ENCODE measurements at regions not wholly inside any gene's neighbourhood (a gene's known extent, or its start where the extent isn't known, plus 50 kb on each side); places are given as distances from the start of the nearest gene placed in this dataset.

DNA sequence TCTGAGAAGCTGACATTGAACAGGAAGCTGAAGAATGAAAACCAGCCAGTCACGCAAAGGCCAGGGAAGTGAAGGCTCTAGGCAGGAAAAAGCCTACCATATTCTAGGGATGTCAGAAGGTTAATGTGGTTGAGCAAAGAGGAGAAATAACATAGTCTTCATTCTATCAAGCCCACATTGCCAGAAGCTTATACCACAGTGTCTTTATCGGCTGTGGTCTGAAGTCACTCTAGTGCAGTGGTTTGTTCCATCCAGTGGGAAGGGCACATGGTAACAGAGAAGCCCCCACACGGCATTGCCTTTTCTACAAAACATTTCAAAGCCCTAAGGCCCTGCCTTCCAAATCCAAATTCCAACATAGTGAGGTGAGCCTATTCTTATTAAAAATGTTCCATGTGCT, 311.3 kb downstream of the TNS1 start:
- no peak for DNase-seq (ENCODE audit: low read depth in 2 of 2)

DNA sequence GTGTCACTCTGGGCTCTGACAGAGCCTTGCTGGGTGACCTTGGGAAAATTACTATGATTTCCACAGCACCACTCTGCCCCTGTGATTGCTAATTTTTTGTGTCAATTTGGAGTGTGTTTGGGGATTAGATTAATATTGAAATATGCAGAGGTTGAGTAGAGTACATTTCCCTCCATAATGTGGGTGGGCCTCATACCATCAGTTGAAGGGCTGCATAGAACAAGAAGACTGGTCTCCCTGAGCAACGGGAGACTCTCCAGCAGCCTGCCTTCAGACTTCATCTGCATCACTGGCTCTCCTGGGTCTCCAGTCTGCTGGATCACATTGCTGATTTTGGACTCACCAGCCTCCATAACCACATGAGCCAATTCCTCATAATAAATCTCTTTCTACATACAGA, 313.7 kb downstream of the TNS1 start:
- no peak for DNase-seq (ENCODE audit: low read depth in 2 of 2)

DNA sequence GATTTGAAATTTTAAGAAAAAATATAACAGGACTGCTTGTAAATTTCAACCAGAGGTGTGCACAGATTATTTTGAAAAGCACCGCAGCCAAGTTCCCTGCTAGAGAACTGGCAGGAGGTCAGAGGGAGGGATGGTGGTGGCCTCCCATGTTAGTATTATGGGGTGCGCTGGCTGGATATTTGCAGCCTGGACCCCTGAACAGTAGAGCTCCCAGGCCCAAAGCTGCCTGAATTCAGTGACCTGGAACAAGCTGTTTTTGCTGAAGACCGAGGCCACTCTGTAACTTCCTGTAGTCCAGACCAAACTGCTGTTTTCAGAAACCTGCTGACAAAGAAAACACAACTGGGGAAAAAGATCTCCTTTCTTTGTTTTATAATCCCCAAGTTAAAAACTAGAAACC, 314.3 kb downstream of the TNS1 start:
- DNase-seq (ENCODE audit: low read depth in 2 of 2), result no peak

DNA sequence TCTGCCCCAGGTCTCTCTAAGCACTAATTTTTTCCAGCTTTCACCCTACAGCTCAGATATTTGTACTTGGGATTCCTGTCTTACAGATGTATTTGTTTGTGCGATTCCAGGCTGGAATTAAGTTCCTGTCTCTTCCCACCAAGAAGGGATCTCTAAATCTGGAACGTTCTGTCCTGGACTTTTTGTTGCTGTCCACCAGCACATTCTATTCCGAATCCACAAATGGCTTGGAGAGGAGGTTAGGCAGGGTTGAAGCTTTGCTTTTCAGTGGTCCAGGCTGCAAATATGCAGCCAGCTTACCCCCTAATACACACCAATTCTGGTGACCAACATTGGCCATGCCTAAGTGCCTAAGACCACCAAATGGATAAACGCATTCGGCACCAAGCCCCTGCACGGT, 315.0 kb downstream of the TNS1 start:
- no peak for DNase-seq (ENCODE audit: low read depth in 2 of 2)

DNA sequence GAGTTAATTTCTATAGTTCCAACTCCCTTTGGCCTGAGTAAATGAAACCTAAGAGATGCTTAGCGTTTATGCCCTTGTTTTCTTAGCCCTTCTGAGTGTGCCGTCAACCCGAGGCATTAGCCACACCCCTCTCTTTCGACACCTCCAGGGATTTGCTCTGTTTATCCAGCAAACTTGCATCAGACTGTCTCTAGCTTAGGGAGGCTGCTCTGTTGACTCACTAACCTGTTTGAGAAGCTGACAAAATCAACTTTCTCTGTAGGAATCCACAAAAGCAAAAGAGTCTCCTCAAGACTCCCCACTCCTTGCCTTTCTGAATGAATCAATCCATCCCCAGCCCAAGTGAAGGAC, 317.6 kb downstream of the TNS1 start:
- DNase-seq (ENCODE audit: low read depth in 2 of 2), result no peak

DNA sequence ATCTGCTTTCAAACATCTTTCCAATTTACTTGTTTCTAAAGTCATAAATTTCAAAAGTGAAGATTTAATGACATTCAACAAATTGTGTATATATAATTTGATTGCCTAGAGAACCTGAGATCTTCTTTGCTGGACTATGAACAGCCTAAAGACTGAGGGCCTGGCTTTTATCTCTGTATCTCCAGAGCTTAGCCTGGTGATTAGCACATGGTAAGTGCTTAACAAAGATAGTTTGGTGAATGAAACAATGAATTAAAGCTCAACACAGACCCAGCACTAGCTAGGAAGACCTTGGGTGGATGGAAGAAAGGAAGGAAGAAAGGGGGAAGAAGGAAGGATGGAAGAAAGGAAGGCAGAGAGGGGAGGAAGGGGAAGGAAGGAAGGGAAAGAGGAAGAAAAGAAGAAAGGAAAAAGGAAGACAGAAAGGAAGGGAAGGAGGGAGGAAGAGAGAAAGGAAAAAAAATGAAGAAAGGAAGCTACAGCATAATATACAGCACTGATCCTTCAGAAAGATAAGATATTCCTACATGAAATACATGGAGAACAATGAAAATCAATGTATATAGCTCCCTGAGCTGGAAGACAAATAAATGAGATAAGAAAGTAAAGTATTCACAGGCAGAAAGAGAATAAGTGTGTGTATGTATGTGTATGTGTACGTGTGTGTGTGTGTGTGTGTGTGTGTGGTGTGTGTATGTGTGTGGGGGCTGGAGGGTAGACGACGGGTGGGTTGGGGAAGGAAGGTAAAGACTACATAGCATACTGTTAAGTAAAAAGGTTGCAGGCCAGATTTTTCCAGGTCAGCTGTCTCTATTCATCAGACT, 318.2 kb downstream of the TNS1 start:
- DNase-seq (ENCODE audit: low read depth in 2 of 2), result no peak

DNA sequence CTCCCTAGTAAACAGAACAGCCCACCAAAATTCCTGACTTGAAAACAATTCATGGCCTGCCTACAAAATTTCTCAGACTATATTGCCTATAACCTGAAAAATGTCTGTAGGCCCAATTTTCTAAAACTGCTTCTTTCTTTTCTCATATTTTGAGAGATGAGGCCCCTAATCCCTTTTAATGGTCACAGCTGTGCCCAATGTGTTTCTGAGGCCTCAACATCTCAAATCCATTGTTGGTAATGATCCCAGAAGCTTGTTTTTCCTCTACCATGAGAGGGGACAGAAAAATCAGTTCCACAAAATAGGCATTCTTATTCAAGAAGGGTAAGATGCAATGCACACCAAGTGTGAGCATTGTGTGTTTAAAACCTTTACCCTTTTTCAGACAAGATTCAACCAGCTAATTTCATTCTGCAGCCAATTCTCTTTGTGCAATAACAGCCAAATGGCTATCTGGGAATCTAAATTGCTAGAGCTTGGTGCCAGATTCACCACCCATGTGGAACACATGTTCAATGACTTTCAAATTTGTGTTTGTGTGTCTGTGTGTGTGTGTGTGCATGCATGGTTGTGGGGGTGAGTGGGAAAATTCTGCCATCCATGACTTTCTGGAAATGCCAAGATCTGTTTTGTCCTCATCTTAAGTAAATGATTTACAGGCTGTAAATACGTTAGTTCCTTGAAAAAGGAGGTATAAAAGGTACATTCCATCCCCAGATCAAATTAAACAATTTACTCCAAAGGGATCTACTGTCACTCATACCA, 319.5 kb downstream of the TNS1 start:
- DNase-seq (ENCODE audit: low read depth in 2 of 2), result no peak

DNA sequence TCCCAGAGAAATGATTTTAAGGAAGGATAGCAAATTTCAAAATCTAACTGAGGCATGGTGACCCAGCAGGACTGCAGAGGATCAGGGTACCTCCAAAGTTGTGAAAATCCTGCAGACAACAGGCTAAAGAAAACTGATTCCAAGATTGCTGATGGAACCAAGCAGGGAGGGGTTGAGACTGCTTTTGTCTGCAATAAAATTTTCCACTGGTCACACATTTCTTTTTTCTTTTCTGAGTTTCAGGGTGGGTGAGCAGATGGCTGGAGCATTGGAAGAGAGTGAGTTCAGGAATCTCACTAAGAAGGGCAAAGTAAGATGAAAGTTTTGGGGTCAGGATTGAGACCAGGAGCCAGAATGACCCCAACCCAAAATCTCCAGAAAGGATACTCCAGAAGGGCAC, 321.0 kb downstream of the TNS1 start:
- DNase-seq (ENCODE audit: low read depth in 2 of 2), result no peak

DNA sequence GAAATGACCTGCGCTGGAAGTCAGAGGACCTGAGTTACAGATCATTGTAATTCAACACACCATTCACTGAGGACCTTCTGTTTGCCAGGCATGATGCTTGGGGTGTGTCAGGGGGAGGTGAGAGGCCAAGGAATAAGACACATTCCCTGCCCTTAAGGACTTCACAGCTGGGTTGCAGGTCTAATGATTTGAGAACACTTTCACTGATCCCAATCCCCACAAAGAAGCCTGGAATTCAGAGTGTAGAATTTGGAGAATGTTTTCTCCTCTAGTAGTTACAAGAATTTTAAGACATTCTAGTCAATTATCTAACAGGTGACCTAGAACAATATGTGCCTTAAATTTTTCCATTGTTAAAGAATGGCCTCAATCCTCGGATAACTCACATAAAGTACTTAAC, 322.4 kb downstream of the TNS1 start:
- no peak for DNase-seq (ENCODE audit: low read depth in 2 of 2)

DNA sequence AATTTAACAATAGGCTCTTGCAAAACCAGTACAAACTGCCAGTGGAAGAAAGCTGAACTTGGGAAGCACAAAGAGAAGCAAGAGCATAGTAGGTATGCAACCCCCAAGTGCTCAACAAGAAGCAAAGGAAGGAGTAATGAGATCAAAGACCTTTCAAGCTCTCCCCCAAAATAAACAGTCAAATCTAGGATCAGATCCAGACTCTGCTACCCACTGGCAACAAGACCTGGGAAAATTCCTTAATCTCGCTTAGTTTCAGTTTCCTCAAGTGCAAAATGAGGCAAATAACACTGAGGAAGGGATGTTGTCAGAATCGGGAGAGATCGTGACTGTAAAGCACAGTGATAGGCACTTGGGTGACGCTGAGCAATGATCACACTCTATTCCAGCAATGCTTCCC, 329.2 kb downstream of the TNS1 start:
- DNase-seq (ENCODE audit: low read depth in 2 of 2), result no peak

DNA sequence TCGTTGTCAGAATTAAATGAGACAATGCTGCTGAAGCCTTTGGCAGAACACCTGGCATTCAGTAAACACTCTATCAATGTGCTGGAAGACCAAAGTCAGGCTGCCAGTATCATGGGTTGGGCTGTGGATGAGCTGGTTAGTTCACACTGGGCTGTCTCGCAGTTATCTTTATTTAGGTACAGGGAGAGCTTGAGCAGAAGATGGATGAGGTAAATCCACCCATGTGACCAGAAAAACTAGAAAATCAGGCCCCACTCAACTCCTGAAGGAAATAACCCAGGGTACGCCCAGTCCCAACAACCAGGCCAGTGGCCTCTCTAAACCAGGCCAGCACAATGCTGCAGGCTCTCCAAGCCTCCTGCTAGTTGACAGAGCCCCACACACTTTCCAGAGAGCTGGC, 330.3 kb downstream of the TNS1 start:
- DNase-seq (ENCODE audit: low read depth in 2 of 2), result no peak

DNA sequence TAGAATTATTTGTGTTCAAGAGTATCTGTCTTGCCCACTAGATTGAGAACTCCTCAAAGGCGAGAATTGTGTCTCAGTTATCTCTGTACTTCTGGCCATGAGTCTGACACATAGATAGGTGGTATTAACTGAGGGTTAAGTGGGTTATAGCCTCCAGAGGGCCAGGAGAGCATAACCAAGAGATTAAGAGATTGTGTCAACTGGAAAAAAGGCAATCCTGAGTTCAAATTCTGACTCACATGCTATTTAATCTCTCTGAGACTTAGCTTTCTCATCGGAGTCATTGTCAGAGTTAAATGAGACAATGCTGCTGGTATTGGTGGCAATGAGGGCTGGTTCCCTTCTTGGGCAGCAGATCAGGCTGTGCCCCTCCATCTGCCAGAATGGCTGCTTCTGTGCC, 330.9 kb downstream of the TNS1 start:
- DNase-seq (ENCODE audit: low read depth in 2 of 2), result no peak

DNA sequence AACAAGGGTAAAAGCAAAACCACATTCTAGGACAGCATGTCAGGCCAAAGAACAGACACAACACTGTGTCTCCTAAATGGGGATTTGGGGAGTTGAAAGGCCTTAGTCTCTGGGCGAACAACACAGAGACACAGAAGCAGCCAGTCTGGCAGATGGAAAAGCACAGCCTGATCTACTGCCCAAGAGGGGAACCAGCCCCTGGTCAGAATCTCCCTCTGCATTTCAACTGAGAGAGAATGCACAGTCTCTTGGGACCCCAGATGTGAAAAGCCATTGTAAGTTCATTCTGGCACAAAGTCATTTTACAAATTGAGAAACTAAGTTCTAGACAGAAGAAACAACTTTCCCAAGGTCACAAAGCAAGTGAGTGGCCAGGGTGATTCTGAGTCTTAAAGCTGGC, 331.7 kb downstream of the TNS1 start:
- no peak for DNase-seq (ENCODE audit: low read depth in 2 of 2)

DNA sequence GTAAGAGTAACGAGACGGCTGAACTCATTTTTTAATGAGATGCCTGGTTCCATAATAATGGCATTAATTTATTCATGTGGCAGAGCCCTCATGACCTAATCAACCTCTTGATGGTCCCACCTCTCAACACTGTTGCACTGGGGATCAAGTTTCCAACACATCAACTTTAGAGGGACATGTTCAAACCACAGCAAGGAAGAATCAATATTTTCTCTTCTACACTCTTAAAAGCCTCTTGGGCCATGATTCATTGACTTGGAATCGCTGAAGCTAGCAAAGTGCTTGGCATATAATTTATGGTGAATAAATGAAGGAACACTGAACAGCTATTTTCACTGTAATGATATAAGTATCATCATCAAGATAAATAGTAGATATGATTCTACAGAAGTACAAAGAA, 333.0 kb downstream of the TNS1 start:
- no peak for DNase-seq (ENCODE audit: low read depth in 2 of 2)

DNA sequence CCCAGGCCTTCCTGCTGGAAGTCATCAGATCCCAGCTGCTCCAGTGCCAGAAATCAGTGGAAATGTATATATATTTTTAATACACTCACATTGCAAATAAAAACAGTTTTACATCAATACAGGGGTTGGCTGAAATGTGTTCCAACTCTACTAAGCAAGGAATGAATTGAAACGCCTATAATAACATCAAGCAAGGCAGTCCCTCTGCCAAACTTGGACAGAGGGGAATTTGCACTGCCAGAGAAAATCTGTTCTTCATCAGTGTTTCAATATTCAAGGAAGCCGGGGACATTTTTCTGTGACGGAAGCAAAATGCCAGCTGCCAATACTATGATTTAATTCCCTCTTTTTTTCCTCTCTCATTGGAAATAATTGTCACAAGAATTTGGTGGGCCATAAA, 335.3 kb downstream of the TNS1 start:
- DNase-seq (ENCODE audit: low read depth in 2 of 2), result no peak

DNA sequence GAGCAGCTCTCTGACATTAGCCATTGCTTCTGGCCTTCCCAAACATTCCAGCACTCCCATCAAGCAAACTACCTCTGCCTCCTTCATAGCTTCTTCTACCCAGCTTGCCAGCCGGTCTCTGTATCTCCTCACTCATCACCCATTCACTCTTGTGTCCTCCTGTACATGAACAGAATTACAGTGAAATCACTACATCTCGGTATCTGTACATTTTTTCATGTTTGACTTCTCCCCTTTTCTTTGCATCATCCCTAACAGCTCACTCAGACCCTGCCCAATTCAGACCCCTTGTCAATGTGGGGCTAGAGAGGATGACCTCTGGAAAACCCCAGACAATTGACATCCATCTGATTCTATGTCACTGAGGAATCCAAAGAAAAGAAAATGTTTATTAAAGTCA, 335.8 kb downstream of the TNS1 start:
- no peak for DNase-seq (ENCODE audit: low read depth in 2 of 2)

DNA sequence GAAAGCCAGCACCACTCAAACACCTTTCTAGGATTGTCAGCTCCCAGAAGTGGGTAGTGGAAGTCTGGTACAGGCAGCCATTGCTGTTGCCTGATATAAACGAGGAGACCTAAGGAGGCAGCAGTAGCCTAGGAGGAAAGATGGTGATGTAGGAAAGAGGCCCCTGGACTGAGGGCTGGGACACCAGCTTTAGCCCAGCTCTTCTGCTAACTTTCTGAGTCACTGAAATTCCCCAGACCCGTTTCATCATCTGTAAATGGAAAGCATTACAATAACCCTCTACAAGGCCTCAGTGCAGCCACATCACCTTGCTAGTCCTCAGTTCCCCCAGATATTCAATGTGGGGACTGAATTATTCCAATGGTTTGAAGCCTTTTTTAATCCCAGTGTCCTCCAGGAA, 336.5 kb downstream of the TNS1 start:
- no peak for DNase-seq (ENCODE audit: low read depth in 2 of 2)

DNA sequence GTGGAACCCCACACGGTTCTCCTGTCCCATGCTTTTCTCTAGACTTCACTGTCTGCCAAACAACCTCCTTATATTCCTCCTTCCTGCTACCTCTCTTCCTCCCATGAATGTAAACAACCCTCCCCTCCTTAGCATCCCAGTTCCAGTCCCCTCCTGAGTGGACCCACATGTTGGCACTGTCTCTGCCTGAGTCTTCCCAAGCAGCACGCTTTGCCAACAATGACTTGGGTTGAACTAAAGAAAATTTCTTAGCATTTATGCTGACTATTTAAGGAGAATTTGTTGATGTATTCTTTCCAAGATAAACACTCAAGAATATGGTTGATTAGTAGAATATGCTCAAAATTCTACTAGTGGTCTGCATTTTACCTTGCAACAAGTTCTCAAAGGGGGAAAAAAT, 338.0 kb downstream of the TNS1 start:
- DNase-seq (ENCODE audit: low read depth in 2 of 2), result no peak

DNA sequence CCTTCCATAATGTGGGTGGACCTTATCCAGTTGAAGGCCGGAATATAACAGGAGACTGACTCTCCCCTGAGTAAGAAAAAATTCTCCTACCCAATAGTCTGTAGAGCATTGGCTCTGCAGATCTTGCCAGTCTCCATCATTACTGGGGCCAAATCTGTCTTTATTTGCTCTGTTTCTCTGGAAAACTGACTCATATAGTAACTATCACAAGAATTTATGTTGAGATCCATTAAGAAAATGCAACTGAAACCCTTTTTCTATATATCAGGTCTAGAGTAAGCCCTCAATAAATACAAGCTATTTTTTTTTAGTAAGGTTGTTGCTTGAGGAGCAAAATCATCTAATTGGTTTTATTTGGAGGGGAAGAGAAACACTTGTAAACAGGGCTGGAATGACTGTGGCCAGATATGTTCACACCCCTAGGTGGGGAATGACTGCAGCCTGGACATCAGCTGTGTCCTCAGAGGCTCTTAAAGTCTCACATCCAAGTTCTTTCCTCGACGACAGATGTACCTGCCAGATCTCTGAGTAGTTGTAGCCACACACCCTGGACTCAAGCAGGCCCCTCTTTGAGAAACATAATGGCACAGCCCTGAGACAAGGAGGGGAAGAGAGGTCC, 339.7 kb downstream of the TNS1 start:
- DNase-seq (ENCODE audit: low read depth in 2 of 2), result no peak

DNA sequence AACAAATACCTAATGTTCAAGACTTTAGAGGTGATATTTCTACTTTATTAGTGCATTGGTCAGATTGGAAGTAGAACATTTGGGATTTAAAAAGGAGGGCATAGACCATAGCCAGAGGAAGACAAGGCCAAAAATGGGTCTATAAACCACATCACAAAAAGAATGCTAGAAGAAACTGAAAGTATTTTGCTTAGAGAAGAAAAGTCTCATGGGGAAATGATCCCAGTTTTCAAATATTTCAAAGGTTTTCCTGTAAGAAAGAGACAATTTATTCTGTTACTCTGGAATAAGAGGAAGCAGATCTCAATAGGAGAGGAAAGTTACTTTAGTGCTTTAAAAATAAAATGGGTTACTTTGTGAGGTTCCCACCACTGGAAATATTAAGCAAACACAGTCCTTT, 341.4 kb downstream of the TNS1 start:
- DNase-seq (ENCODE audit: low read depth in 2 of 2), result no peak

DNA sequence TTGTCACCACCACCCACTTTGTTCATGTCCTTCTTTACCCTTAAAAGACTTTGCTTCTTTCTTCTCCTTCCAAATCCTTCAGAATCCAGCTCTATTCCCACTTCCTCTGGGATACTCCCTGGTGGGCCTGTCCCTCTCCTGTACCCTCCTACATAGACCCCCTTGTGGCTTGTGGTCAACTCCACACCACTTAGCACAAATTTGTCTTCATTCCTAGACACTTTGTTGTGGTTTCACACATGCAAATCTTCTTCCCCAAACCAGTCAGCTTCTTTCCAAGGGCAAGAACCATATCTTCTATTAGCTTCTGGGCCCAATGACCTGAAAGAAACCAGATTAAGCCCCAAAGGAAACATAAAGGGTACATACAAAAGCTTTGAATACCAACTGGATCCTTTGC, 342.4 kb downstream of the TNS1 start:
- DNase-seq (ENCODE audit: low read depth in 2 of 2), result no peak

DNA sequence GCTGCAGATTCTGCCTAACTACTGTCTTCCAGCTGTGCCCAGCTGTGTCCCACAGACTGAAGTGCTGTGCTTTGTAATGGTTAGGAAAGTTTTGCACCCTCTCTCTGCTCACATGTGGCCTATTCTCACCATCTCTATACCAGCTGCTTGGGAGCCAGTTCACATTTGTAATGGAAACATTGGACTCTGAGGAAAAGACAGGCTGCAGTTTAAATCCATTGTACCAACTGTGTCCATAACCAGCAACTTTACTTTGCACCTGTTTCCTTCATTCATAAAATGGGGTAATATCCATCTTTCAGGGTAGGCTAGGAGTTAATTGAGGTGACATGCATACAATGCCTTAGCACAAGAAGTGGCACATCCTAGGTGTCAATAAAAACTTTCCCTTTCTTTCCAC, 344.0 kb downstream of the TNS1 start:
- no peak for DNase-seq (ENCODE audit: low read depth in 2 of 2)

DNA sequence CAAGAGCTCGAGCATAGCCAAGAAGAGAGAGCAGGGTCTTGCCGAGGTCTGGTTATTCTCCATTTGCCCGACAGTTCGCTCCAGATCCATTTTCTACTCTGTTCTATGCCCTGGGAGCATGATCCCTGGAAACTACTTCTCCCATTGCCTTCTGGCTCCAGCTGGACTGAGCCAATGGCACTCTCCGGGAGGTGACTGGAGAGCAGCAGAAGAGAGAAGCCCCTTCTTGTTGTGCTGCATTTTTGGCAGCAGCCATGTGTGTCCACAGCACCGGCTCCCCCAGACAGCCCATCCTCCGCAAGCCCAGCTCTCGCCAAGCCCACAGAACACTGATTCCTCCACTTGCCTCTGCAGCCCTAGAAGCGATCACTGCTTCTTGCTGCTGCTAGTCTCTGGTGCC, 345.5 kb downstream of the TNS1 start:
- no peak for DNase-seq (ENCODE audit: low read depth in 2 of 2)

All from stimulated activated CD8-positive, alpha-beta memory T cell treated with anti-CD3 and anti-CD28 coated beads, Interleukin-15, amount 100 ng/mL, for 4 hours (primary cell).